MM.1S (cell line): ENCODE measurements at regions not wholly inside any gene's neighbourhood (a gene's known extent, or its start where the extent isn't known, plus 50 kb on each side); places are given as distances from the start of the nearest gene placed in this dataset.

Experiments used
- DNase-seq: peaks from one replicate; pipeline ENCODE4 v3.0.0-alpha.2; 2015
- H2AFZ ChIP-seq: fragments of 300-600 bp; sonication (generic); 2 replicates; pipeline ENCODE4 v1.6.0; 2016; ENCODE audit warnings: antibody characterized with exemption, low read length
- H3F3A ChIP-seq: fragments of 300-600 bp; sonication (generic); 2 replicates; pipeline ENCODE4 v1.6.1; 2016; ENCODE audit warnings: mild to moderate bottlenecking, antibody characterized with exemption, low read length, moderate library complexity, mixed read lengths; ENCODE audit not compliant: insufficient read depth
- H3K27ac ChIP-seq: fragments of 300-600 bp; sonication (generic); 2 replicates; pipeline ENCODE4 v1.5.1; 2016; ENCODE audit warnings: mild to moderate bottlenecking, low read length
- H3K27me3 ChIP-seq: fragments of 300-600 bp; sonication (generic); replicated peaks from 2 replicates; pipeline ENCODE4 v1.6.0; 2016; ENCODE audit warnings: low read length; ENCODE audit not compliant: insufficient read depth
- H3K36me3 ChIP-seq: fragments of 300-600 bp; sonication (generic); replicated peaks from 2 replicates; pipeline ENCODE4 v1.6.1; 2016; ENCODE audit warnings: mild to moderate bottlenecking, low read length, mixed read lengths; ENCODE audit not compliant: insufficient read depth
- H3K4me1 ChIP-seq: fragments of 300-600 bp; sonication (generic); 2 replicates; pipeline ENCODE4 v1.6.1; 2016; ENCODE audit warnings: low read length, mixed read lengths
- H3K4me2 ChIP-seq: fragments of 300-600 bp; sonication (generic); 2 replicates; pipeline ENCODE4 v1.6.0; 2016; ENCODE audit warnings: low read depth, low read length
- H3K4me3 ChIP-seq: fragments of 300-600 bp; sonication (generic); 2 replicates; pipeline ENCODE4 v1.5.1; 2016; ENCODE audit warnings: low read length, mixed read lengths
- H3K79me2 ChIP-seq: fragments of 300-600 bp; sonication (generic); 2 replicates; pipeline ENCODE4 v1.6.1; 2016; ENCODE audit warnings: mixed run types, low read length, mixed read lengths
- H3K9ac ChIP-seq: fragments of 300-600 bp; sonication (generic); 2 replicates; pipeline ENCODE4 v1.6.1; 2016; ENCODE audit warnings: low read length, mixed read lengths
- H3K9me2 ChIP-seq: fragments of 300-600 bp; sonication (generic); replicated peaks from 2 replicates; pipeline ENCODE4 v1.6.1; 2016; ENCODE audit warnings: mild to moderate bottlenecking, low read length, mixed read lengths; ENCODE audit not compliant: insufficient read depth
- H3K9me3 ChIP-seq: fragments of 300-600 bp; sonication (generic); replicated peaks from 2 replicates; pipeline ENCODE4 v1.6.1; 2016; ENCODE audit warnings: mild to moderate bottlenecking, low read length, mixed read lengths; ENCODE audit not compliant: insufficient read depth
- H4K20me1 ChIP-seq: fragments of 300-600 bp; sonication (generic); 2 replicates; pipeline ENCODE4 v1.6.1; 2016; ENCODE audit warnings: mild to moderate bottlenecking, low read length, moderate library complexity, mixed read lengths; ENCODE audit not compliant: insufficient read depth
- EZH2 ChIP-seq: fragments of 300-600 bp; sonication (generic); optimal IDR thresholded peaks from 2 replicates; pipeline ENCODE3; 2017; ENCODE audit warnings: low read depth, mild to moderate bottlenecking, antibody characterized with exemption, low read length, mixed read lengths
- EZH2phosphoT487 ChIP-seq: fragments of 300-600 bp; sonication (generic); IDR thresholded peaks from 2 replicates; pipeline ENCODE4 v1.6.1; 2018; ENCODE audit warnings: antibody characterized with exemption, low read length
- TF ChIP-seq, protein P1 (sequence below): fragments of 300-600 bp; sonication (generic); IDR thresholded peaks from 2 replicates; pipeline ENCODE4 v1.5.1; 2016; ENCODE audit warnings: antibody characterized with exemption, low read length, mixed read lengths

DNA sequence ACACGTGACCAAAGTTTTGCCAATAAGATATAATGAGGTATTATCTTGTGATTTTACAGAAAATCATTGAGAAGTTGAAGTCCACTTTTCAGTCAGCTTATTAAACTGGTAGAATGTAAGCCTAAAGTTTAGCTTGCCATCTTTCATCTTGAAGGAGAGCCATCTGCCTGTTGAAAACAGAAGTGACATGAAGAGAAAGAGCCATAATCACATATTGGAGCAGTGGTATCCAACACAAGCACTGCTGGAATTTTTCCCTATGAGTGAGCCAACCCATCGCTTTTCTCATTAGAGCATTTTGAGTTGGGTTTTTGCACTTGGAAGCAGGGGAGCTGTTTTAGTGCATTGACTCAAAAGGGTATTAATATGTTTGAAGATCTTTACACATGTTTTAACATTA lies 117.6 kb upstream of the FERD3L start:
- H3K4me3 ChIP-seq, result no peak overlapping the region
- DNase-seq, result no peak

DNA sequence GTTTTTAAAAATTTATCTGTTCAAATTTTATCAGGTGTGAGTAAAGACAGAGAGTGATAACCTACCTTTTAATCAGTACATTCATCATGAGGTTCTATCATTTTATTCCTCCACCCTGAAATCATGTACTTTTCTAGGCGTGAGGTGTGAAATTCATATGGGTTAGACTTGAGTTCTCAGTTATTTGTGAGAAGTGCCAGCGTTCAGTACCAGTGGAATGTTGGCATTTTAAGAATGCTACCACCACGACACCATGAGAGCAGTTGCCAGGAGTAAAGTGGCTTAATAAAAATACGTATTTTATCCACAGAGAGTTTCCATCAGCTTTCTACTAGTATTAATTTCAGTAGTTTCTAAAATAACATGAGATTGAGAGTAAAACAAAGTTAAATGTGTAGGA lies 104.1 kb upstream of the FERD3L start:
- H3K4me1 ChIP-seq, result no peaks in the 10 kb centered on the region
- no peaks in the 10 kb centered on the region for H3K36me3 ChIP-seq
- no peaks in the 10 kb centered on the region for H4K20me1 ChIP-seq
- no peak overlapping the region for H2AFZ ChIP-seq
- H3K9me3 ChIP-seq, result no peaks in the 10 kb centered on the region
- no peak overlapping the region for H3K4me3 ChIP-seq
- H3K79me2 ChIP-seq, result no peaks in the 10 kb centered on the region
- H3K9me2 ChIP-seq, result no peaks in the 10 kb centered on the region
- H3F3A ChIP-seq, result no peaks in the 10 kb centered on the region
- no peak overlapping the region for H3K4me2 ChIP-seq
- no peak overlapping the region for H3K9ac ChIP-seq
- no peak for TF ChIP-seq EZH2
- TF ChIP-seq, protein P1, sequence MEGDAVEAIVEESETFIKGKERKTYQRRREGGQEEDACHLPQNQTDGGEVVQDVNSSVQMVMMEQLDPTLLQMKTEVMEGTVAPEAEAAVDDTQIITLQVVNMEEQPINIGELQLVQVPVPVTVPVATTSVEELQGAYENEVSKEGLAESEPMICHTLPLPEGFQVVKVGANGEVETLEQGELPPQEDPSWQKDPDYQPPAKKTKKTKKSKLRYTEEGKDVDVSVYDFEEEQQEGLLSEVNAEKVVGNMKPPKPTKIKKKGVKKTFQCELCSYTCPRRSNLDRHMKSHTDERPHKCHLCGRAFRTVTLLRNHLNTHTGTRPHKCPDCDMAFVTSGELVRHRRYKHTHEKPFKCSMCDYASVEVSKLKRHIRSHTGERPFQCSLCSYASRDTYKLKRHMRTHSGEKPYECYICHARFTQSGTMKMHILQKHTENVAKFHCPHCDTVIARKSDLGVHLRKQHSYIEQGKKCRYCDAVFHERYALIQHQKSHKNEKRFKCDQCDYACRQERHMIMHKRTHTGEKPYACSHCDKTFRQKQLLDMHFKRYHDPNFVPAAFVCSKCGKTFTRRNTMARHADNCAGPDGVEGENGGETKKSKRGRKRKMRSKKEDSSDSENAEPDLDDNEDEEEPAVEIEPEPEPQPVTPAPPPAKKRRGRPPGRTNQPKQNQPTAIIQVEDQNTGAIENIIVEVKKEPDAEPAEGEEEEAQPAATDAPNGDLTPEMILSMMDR, result no peak
- no peak for TF ChIP-seq EZH2phosphoT487
- no peaks in the 10 kb centered on the region for H3K27me3 ChIP-seq
- H3K27ac ChIP-seq, result no peak overlapping the region
- no peak for DNase-seq

More for the DNA sequence above, 117.6 kb upstream of the FERD3L start:
- Histone ChIP-seq H3K9ac (no peak overlapping the region), H3K79me2 (no peaks in the 10 kb centered on the region), H4K20me1 (no peaks in the 10 kb centered on the region), H3F3A (no peaks in the 10 kb centered on the region), H3K4me2 (no peak overlapping the region), H2AFZ (no peak overlapping the region), H3K4me1 (no peaks in the 10 kb centered on the region), H3K9me2 (no peaks in the 10 kb centered on the region), H3K9me3 (no peaks in the 10 kb centered on the region), H3K27ac (no peak overlapping the region), H3K27me3 (no peaks in the 10 kb centered on the region), H3K36me3 (no peaks in the 10 kb centered on the region)
- TF ChIP-seq, protein P1, result no peak
- TF ChIP-seq EZH2 (no peak), EZH2phosphoT487 (no peak)

DNA sequence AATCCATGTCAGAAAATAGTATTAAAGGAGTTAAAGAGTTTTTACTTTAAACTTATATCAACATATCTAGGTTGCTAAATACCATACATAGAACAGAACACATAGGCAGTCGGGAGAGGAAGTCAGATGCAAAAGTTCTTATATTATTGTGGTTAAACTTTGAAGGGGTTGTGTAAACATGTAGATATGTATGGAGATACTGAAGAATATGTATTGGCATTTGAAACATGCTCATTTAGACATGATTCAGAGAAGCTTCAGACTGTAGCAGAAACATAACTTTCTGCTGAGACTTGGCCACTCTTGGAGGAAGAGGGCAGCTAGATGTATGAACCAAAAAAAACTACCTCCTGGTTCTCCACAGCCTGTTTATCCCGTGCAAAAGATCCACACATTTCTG lies 103.5 kb upstream of the FERD3L start:
- no peak overlapping the region for H3K9ac ChIP-seq
- no peaks in the 10 kb centered on the region for H3F3A ChIP-seq
- no peak overlapping the region for H2AFZ ChIP-seq
- H3K9me3 ChIP-seq, result no peaks in the 10 kb centered on the region
- H3K27me3 ChIP-seq, result no peaks in the 10 kb centered on the region
- no peaks in the 10 kb centered on the region for H3K79me2 ChIP-seq
- no peak overlapping the region for H3K4me2 ChIP-seq
- no peak overlapping the region for H3K27ac ChIP-seq
- H4K20me1 ChIP-seq, result no peaks in the 10 kb centered on the region
- TF ChIP-seq, protein P1, result no peak
- TF ChIP-seq EZH2 (no peak), EZH2phosphoT487 (no peak)
- no peak for DNase-seq
- no peaks in the 10 kb centered on the region for H3K4me1 ChIP-seq
- no peaks in the 10 kb centered on the region for H3K9me2 ChIP-seq
- H3K36me3 ChIP-seq, result no peaks in the 10 kb centered on the region
- H3K4me3 ChIP-seq, result no peak overlapping the region

DNA sequence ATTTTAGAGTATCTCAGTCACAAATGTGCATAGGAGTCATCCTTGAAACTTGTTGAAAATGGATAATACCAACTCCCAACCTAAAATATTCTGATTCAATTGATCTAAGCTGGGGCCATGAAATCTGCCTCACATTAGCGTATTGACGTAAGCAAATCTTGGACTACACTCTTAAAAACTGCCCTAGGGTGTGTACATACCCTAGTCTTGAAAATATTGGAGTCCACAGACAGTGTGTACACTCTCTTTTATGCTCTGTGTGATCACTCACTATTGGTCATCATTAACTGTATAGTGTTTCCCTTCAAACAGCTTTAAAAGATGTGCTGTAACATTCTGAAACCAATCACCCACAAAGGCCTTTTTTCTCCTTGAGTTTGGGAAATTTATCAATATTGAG lies 102.9 kb upstream of the FERD3L start:
- Histone ChIP-seq H3K9me2 (no peaks in the 10 kb centered on the region), H3F3A (no peaks in the 10 kb centered on the region), H3K27ac (no peak overlapping the region), H3K4me1 (no peaks in the 10 kb centered on the region), H3K4me2 (no peak overlapping the region), H3K27me3 (no peaks in the 10 kb centered on the region), H3K79me2 (no peaks in the 10 kb centered on the region), H3K9ac (no peak overlapping the region), H3K9me3 (no peaks in the 10 kb centered on the region), H3K36me3 (no peaks in the 10 kb centered on the region), H3K4me3 (no peak overlapping the region), H2AFZ (no peak overlapping the region), H4K20me1 (no peaks in the 10 kb centered on the region)
- no peak for DNase-seq
- TF ChIP-seq EZH2, result no peak
- no peak for TF ChIP-seq EZH2phosphoT487
- TF ChIP-seq, protein P1, result no peak
